ENCODE measurements at regions not wholly inside any gene's neighbourhood (a gene's known extent, or its start where the extent isn't known, plus 50 kb on each side); places are given as distances from the start of the nearest gene placed in this dataset.
A peak's percentile ranks its signal among the peaks of the same experiment; 100 is the strongest.

- TF ChIP-seq CTCF (IDR thresholded peaks at IDR 0.05; ENCODE audit: low read depth, low read length): no peak
- DNase-seq (ENCODE audit: extremely low read depth, low read depth): no peak
Measured at GRCh38 chr13:97875911-97876310, 77.6 kb upstream of the IPO5 start.

GRCh38 chr13:97878431-97879375, 74.8 kb upstream of the IPO5 start:
- no peak for TF ChIP-seq CTCF (IDR thresholded peaks at IDR 0.05; ENCODE audit: low read depth, low read length)
- no peak for DNase-seq (ENCODE audit: extremely low read depth, low read depth)

- no peak for TF ChIP-seq CTCF (IDR thresholded peaks at IDR 0.05; ENCODE audit: low read depth, low read length)
- DNase-seq (ENCODE audit: extremely low read depth, low read depth): peak; percentile 49
Measured at GRCh38 chr13:97879646-97880310, 73.7 kb upstream of the IPO5 start.

- no peak for TF ChIP-seq CTCF (IDR thresholded peaks at IDR 0.05; ENCODE audit: low read depth, low read length)
- DNase-seq (ENCODE audit: extremely low read depth, low read depth): no peak
Measured at GRCh38 chr13:97880311-97880675, 73.2 kb upstream of the IPO5 start.

- no peak for TF ChIP-seq CTCF (IDR thresholded peaks at IDR 0.05; ENCODE audit: low read depth, low read length)
- no peak for DNase-seq (ENCODE audit: extremely low read depth, low read depth)
Measured at GRCh38 chr13:97881556-97881955, 71.9 kb upstream of the IPO5 start.

- no peak for TF ChIP-seq CTCF (IDR thresholded peaks at IDR 0.05; ENCODE audit: low read depth, low read length)
- DNase-seq (ENCODE audit: extremely low read depth, low read depth): no peak
Measured at GRCh38 chr13:97883396-97883795, 70.1 kb upstream of the IPO5 start.
